GM12874 (cell line): ENCODE measurements at regions not wholly inside any gene's neighbourhood (a gene's known extent, or its start where the extent isn't known, plus 50 kb on each side); places are given as distances from the start of the nearest gene placed in this dataset.

Experiments used
- CTCF ChIP-seq: IDR thresholded peaks from 2 replicates; pipeline ENCODE4 v1.5.1; 2011; ENCODE audit warnings: low read depth, mild to moderate bottlenecking, control low read depth, low read length, moderate library complexity; ENCODE audit not compliant: insufficient read depth

GRCh38 chr15:95958382-95958781, 372.1 kb upstream of the NR2F2 start:
- TF ChIP-seq CTCF, result no peak

GRCh38 chr15:95968856-95969255, 361.6 kb upstream of the NR2F2 start:
- TF ChIP-seq CTCF, result no peak

- no peak for TF ChIP-seq CTCF
Observed at GRCh38 chr15:95970326-95970725, 360.2 kb upstream of the NR2F2 start.

- TF ChIP-seq CTCF, result no peak
Observed at GRCh38 chr15:95972041-95972553, 358.4 kb upstream of the NR2F2 start.

GRCh38 chr15:95972812-95973211, 357.7 kb upstream of the NR2F2 start:
- TF ChIP-seq CTCF, result no peak

GRCh38 chr15:95973566-95974256, 356.8 kb upstream of the NR2F2 start:
- no peak for TF ChIP-seq CTCF

- TF ChIP-seq CTCF, result no peak
Observed at GRCh38 chr15:95975212-95975611, 355.3 kb upstream of the NR2F2 start.
